Fibroblast of lung (primary cell): ENCODE measurements at regions not wholly inside any gene's neighbourhood (a gene's known extent, or its start where the extent isn't known, plus 50 kb on each side); places are given as distances from the start of the nearest gene placed in this dataset.

ENCODE experiments used
- CTCF ChIP-seq, 2 donors: IDR thresholded peaks in 1 of 2; conservative IDR thresholded peaks in 1 of 2; 1 replicate in 1 of 2; 2 replicates in 1 of 2; pipeline ENCODE4 v1.5.1; 2011 to 2012; ENCODE audit warnings: low read length in 2 of 2, control low read depth in 1 of 2, inconsistent platforms in 1 of 2, low read depth in 1 of 2, mild to moderate bottlenecking in 1 of 2
- EZH2 ChIP-seq: IDR thresholded peaks from 2 replicates; pipeline ENCODE4 v1.5.1; 2012; ENCODE audit warnings: low read length, control low read depth, mild to moderate bottlenecking; ENCODE audit errors: missing control alignments

- TF ChIP-seq CTCF (conservative IDR thresholded peaks at IDR 0.05 in 1 of 2, IDR thresholded peaks at IDR 0.05 in 1 of 2; ENCODE audit: low read depth in 1 of 2, low read length in 2 of 2): no peak
- TF ChIP-seq EZH2: no peak
These were observed 346.0 kb upstream of the PCDH20 start for GRCh38 chr13:61761690-61762089.
